ENCODE measurements at regions not wholly inside any gene's neighbourhood (a gene's known extent, or its start where the extent isn't known, plus 50 kb on each side); places are given as distances from the start of the nearest gene placed in this dataset.

GRCh38 chr17:5881849-5882248 lies 188.3 kb upstream of the WSCD1 start:
- Histone ChIP-seq H3K27me3 (replicated peaks; ENCODE audit: insufficient read depth, low read length) (no peaks in the 10 kb centered on the region), H2AFZ (ENCODE audit: low read length) (no peak overlapping the region), H3K4me3 (ENCODE audit: low read length) (no peak overlapping the region), H3K36me3 (replicated peaks; ENCODE audit: insufficient read depth, low read length) (no peaks in the 10 kb centered on the region), H3K27ac (ENCODE audit: low read length) (no peak overlapping the region), H3K9me2 (replicated peaks; ENCODE audit: insufficient read depth, low read length) (no peaks in the 10 kb centered on the region), H3K9ac (ENCODE audit: low read length) (no peak overlapping the region), H3K4me1 (ENCODE audit: low read length) (no peaks in the 10 kb centered on the region), H3K79me2 (ENCODE audit: low read length) (no peaks in the 10 kb centered on the region), H3F3A (ENCODE audit: insufficient read depth, low read length) (no peaks in the 10 kb centered on the region), H4K20me1 (ENCODE audit: insufficient read depth, low read length) (no peaks in the 10 kb centered on the region), H3K9me3 (replicated peaks; ENCODE audit: insufficient read depth, low read length) (no peaks in the 10 kb centered on the region), H3K4me2 (ENCODE audit: low read depth, low read length) (no peak overlapping the region)
- no peak for TF ChIP-seq EZH2phosphoT487 (IDR thresholded peaks at IDR 0.05; ENCODE audit: low read length)
- TF ChIP-seq EZH2 (optimal IDR thresholded peaks at IDR 0.05; ENCODE audit: low read depth, low read length): no peak
- DNase-seq: no peak

- Histone ChIP-seq H3K36me3 (replicated peaks; ENCODE audit: insufficient read depth, low read length) (no peaks in the 10 kb centered on the region), H3K9me3 (replicated peaks; ENCODE audit: insufficient read depth, low read length) (no peaks in the 10 kb centered on the region), H3K9me2 (replicated peaks; ENCODE audit: insufficient read depth, low read length) (no peaks in the 10 kb centered on the region), H3K79me2 (ENCODE audit: low read length) (no peaks in the 10 kb centered on the region), H3F3A (ENCODE audit: insufficient read depth, low read length) (no peaks in the 10 kb centered on the region), H3K27me3 (replicated peaks; ENCODE audit: insufficient read depth, low read length) (no peaks in the 10 kb centered on the region), H4K20me1 (ENCODE audit: insufficient read depth, low read length) (no peaks in the 10 kb centered on the region), H3K4me3 (ENCODE audit: low read length) (no peak overlapping the region), H3K27ac (ENCODE audit: low read length) (no peak overlapping the region), H3K4me1 (ENCODE audit: low read length) (no peaks in the 10 kb centered on the region), H2AFZ (ENCODE audit: low read length) (no peak overlapping the region), H3K4me2 (ENCODE audit: low read depth, low read length) (no peak overlapping the region), H3K9ac (ENCODE audit: low read length) (no peak overlapping the region)
- TF ChIP-seq CTCF (IDR thresholded peaks at IDR 0.05; ENCODE audit: low read length) (no peak), EZH2phosphoT487 (IDR thresholded peaks at IDR 0.05; ENCODE audit: low read length) (no peak), EZH2 (optimal IDR thresholded peaks at IDR 0.05; ENCODE audit: low read depth, low read length) (no peak)
- no peak for DNase-seq
Measured at GRCh38 chr17:5883775-5884665, 186.2 kb upstream of the WSCD1 start.

DNA sequence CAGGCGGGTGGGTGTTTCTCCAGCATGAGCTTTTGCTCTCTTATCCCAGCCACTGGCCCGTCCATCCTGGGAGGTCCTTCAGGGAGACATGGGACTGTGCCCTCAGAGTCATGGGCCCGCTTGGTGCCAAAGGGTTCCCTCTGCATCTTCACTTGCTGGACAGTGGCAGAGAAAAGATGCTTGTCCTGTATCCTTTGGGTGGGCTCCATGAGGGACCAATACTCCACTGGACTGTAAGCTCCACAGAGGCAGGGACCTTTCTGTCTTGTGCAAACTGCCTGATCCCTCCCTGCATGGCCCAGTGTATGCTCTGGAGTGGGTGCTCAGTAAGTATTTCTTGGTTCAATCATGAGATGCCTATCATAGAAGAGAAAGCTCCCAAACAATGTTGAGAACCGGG lies 184.8 kb upstream of the WSCD1 start:
- Histone ChIP-seq H3K9ac (ENCODE audit: low read length) (no peak overlapping the region), H3K36me3 (replicated peaks; ENCODE audit: insufficient read depth, low read length) (no peaks in the 10 kb centered on the region), H4K20me1 (ENCODE audit: insufficient read depth, low read length) (no peaks in the 10 kb centered on the region), H3K4me1 (ENCODE audit: low read length) (no peaks in the 10 kb centered on the region), H3K9me2 (replicated peaks; ENCODE audit: insufficient read depth, low read length) (no peaks in the 10 kb centered on the region), H3K9me3 (replicated peaks; ENCODE audit: insufficient read depth, low read length) (no peaks in the 10 kb centered on the region), H3K4me3 (ENCODE audit: low read length) (no peak overlapping the region), H3F3A (ENCODE audit: insufficient read depth, low read length) (no peaks in the 10 kb centered on the region), H3K27ac (ENCODE audit: low read length) (no peak overlapping the region), H3K79me2 (ENCODE audit: low read length) (no peaks in the 10 kb centered on the region), H2AFZ (ENCODE audit: low read length) (no peak overlapping the region), H3K27me3 (replicated peaks; ENCODE audit: insufficient read depth, low read length) (no peaks in the 10 kb centered on the region), H3K4me2 (ENCODE audit: low read depth, low read length) (no peak overlapping the region)
- DNase-seq: no peak
- no peak for TF ChIP-seq EZH2 (optimal IDR thresholded peaks at IDR 0.05; ENCODE audit: low read depth, low read length)
- no peak for TF ChIP-seq CTCF (IDR thresholded peaks at IDR 0.05; ENCODE audit: low read length)
- no peak for TF ChIP-seq EZH2phosphoT487 (IDR thresholded peaks at IDR 0.05; ENCODE audit: low read length)

DNA sequence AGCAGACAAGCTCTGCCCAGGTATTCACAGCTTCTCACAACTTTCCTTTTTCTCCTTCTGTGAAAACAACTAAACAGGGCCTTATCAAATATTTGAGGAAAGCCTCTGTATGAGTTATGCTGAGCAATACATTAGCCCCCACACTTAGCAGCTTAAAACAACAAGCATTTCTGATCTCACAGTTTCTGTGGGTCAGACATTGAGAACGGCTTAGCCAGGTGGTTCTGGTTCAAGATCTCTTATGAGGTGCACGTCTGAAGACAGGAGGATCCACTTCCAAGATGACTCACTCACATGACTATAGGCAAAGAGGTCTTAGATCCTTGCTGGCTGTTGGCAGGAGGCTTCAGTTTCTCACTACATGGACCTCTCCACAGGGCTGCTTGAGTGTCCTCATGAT lies 181.4 kb upstream of the WSCD1 start:
- Histone ChIP-seq H3K4me2 (ENCODE audit: low read depth, low read length) (no peak overlapping the region), H3K9me2 (replicated peaks; ENCODE audit: insufficient read depth, low read length) (no peaks in the 10 kb centered on the region), H3K9me3 (replicated peaks; ENCODE audit: insufficient read depth, low read length) (no peaks in the 10 kb centered on the region), H3K79me2 (ENCODE audit: low read length) (no peaks in the 10 kb centered on the region), H2AFZ (ENCODE audit: low read length) (no peak overlapping the region), H3K36me3 (replicated peaks; ENCODE audit: insufficient read depth, low read length) (no peaks in the 10 kb centered on the region), H4K20me1 (ENCODE audit: insufficient read depth, low read length) (no peaks in the 10 kb centered on the region), H3K27ac (ENCODE audit: low read length) (no peak overlapping the region), H3F3A (ENCODE audit: insufficient read depth, low read length) (peaks cover 9% of the 10 kb centered on the region; the same call in 1 of the 2 replicates), H3K4me1 (ENCODE audit: low read length) (peaks cover 13% of the 10 kb centered on the region), H3K27me3 (replicated peaks; ENCODE audit: insufficient read depth, low read length) (no peaks in the 10 kb centered on the region), H3K9ac (ENCODE audit: low read length) (no peak overlapping the region), H3K4me3 (ENCODE audit: low read length) (no peak overlapping the region)
- no peak for TF ChIP-seq EZH2phosphoT487 (IDR thresholded peaks at IDR 0.05; ENCODE audit: low read length)
- TF ChIP-seq EZH2 (optimal IDR thresholded peaks at IDR 0.05; ENCODE audit: low read depth, low read length): no peak
- no peak for TF ChIP-seq CTCF (IDR thresholded peaks at IDR 0.05; ENCODE audit: low read length)
- no peak for DNase-seq
